Neural progenitor cell (in vitro differentiated cells): ENCODE measurements at regions not wholly inside any gene's neighbourhood (a gene's known extent, or its start where the extent isn't known, plus 50 kb on each side); places are given as distances from the start of the nearest gene placed in this dataset.

Source experiments
- DNase-seq: peaks from one replicate; pipeline ENCODE4 v3.0.0-alpha.2; 2016; ENCODE audit warnings: low spot score
- H2AFZ ChIP-seq: fragments of 200-600 bp; sonication (generic); replicated peaks from 2 replicates; pipeline ENCODE4 v1.6.1; 2016; ENCODE audit warnings: antibody characterized with exemption
- H3F3A ChIP-seq: fragments of 200-600 bp; sonication (generic); 2 replicates; pipeline ENCODE4 v1.6.1; 2016; ENCODE audit warnings: antibody characterized with exemption, low read depth
- H3K27ac ChIP-seq: fragments of 200-600 bp; sonication (generic); 2 replicates; pipeline ENCODE4 v1.5.1; 2016; ENCODE audit warnings: mild to moderate bottlenecking
- H3K27me3 ChIP-seq: fragments of 200-600 bp; sonication (generic); 2 replicates; pipeline ENCODE4 v1.6.1; 2016; ENCODE audit warnings: mild to moderate bottlenecking, moderate library complexity
- H3K36me3 ChIP-seq: fragments of 200-600 bp; sonication (generic); 2 replicates; pipeline ENCODE4 v1.5.1; 2016
- H3K4me1 ChIP-seq: fragments of 200-600 bp; sonication (generic); 2 replicates; pipeline ENCODE4 v1.6.1; 2016; ENCODE audit warnings: mixed run types
- H3K4me2 ChIP-seq: fragments of 200-600 bp; sonication (generic); 2 replicates; pipeline ENCODE4 v1.6.1; 2016
- H3K4me3 ChIP-seq: fragments of 200-600 bp; sonication (generic); 2 replicates; pipeline ENCODE4 v1.5.1; 2016
- H3K79me2 ChIP-seq: fragments of 200-600 bp; sonication (generic); 2 replicates; pipeline ENCODE4 v1.6.1; 2016; ENCODE audit warnings: low read depth
- H3K9ac ChIP-seq: fragments of 200-600 bp; sonication (generic); 2 replicates; pipeline ENCODE4 v1.6.1; 2016
- H3K9me3 ChIP-seq: fragments of 200-600 bp; sonication (generic); 2 replicates; pipeline ENCODE4 v1.5.1; 2016; ENCODE audit warnings: low read depth
- H4K20me1 ChIP-seq: fragments of 200-600 bp; sonication (generic); 2 replicates; pipeline ENCODE4 v1.6.1; 2016; ENCODE audit warnings: low read depth
- H3K27ac Mint-ChIP-seq: 3 replicates; pipeline ENCODE4 v1.8.0; 2021; ENCODE audit warnings: mixed read lengths
- H3K27me3 Mint-ChIP-seq: 2 replicates; pipeline ENCODE4 v1.8.0; 2022; ENCODE audit warnings: low read depth, mild to moderate bottlenecking, inconsistent platforms, moderate library complexity, mixed read lengths; ENCODE audit not compliant: insufficient read depth
- H3K36me3 Mint-ChIP-seq: 3 replicates; pipeline ENCODE4 v1.8.0; 2021; ENCODE audit warnings: mixed read lengths
- H3K4me1 Mint-ChIP-seq: 3 replicates; pipeline ENCODE4 v1.8.0; 2021; ENCODE audit warnings: mixed read lengths
- H3K4me3 Mint-ChIP-seq: 3 replicates; pipeline ENCODE4 v1.8.0; 2021; ENCODE audit warnings: mild to moderate bottlenecking, moderate library complexity, mixed read lengths
- H3K9me3 Mint-ChIP-seq: 3 replicates; pipeline ENCODE4 v1.8.0; 2020; ENCODE audit warnings: mixed read lengths
- EZH2 ChIP-seq: fragments of 200-600 bp; sonication (generic); IDR thresholded peaks from 2 replicates; pipeline ENCODE4 v1.6.1; 2017; ENCODE audit warnings: antibody characterized with exemption, mild to moderate bottlenecking, moderate library complexity
- EZH2phosphoT487 ChIP-seq: fragments of 200-600 bp; sonication (generic); IDR thresholded peaks from 2 replicates; pipeline ENCODE4 v1.6.1; 2017; ENCODE audit warnings: antibody characterized with exemption
- TF ChIP-seq, protein P1 (sequence below): fragments of 200-600 bp; sonication (generic); IDR thresholded peaks from 2 replicates; pipeline ENCODE4 v1.5.1; 2017; ENCODE audit warnings: antibody characterized with exemption, mild to moderate bottlenecking

DNA sequence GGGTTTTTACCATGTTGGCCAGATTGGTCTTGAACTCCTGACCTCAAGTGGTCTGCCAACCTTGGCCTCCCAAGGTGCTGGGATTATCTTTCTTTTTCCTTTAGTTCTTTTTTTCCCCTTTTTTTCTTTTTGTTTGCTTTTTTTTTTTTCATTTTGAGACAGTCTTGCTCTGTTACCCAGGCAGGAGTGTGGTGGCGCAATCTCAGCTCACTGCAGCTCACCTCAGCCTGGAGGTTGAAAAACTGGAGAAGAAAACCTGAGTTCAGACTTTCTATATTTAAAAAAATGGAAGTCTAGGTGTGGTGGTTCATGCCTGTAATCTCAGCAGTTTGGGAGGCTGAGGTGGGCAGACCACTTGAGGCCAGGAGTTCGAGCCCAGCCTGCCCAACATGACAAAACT lies 181.1 kb upstream of the HS3ST1 start:
- Histone ChIP-seq H3K4me3 (no peak overlapping the region), H3K79me2 (no peaks in the 10 kb centered on the region), H3K9ac (no peak overlapping the region), H3F3A (no peaks in the 10 kb centered on the region), H3K27me3 (no peaks in the 10 kb centered on the region), H3K36me3 (no peaks in the 10 kb centered on the region), H3K4me1 (no peaks in the 10 kb centered on the region), H3K9me3 (no peaks in the 10 kb centered on the region), H4K20me1 (no peaks in the 10 kb centered on the region), H2AFZ (no peak overlapping the region), H3K27ac (no peak overlapping the region), H3K4me2 (no peak overlapping the region)
- Mint-ChIP-seq H3K27me3 (no peaks in the 10 kb centered on the region), H3K36me3 (no peaks in the 10 kb centered on the region), H3K4me3 (no peak overlapping the region), H3K4me1 (no peaks in the 10 kb centered on the region), H3K9me3 (no peaks in the 10 kb centered on the region), H3K27ac (no peak overlapping the region)
- no peak for DNase-seq
- no peak for TF ChIP-seq EZH2
- TF ChIP-seq, protein P1, sequence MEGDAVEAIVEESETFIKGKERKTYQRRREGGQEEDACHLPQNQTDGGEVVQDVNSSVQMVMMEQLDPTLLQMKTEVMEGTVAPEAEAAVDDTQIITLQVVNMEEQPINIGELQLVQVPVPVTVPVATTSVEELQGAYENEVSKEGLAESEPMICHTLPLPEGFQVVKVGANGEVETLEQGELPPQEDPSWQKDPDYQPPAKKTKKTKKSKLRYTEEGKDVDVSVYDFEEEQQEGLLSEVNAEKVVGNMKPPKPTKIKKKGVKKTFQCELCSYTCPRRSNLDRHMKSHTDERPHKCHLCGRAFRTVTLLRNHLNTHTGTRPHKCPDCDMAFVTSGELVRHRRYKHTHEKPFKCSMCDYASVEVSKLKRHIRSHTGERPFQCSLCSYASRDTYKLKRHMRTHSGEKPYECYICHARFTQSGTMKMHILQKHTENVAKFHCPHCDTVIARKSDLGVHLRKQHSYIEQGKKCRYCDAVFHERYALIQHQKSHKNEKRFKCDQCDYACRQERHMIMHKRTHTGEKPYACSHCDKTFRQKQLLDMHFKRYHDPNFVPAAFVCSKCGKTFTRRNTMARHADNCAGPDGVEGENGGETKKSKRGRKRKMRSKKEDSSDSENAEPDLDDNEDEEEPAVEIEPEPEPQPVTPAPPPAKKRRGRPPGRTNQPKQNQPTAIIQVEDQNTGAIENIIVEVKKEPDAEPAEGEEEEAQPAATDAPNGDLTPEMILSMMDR, result no peak

DNA sequence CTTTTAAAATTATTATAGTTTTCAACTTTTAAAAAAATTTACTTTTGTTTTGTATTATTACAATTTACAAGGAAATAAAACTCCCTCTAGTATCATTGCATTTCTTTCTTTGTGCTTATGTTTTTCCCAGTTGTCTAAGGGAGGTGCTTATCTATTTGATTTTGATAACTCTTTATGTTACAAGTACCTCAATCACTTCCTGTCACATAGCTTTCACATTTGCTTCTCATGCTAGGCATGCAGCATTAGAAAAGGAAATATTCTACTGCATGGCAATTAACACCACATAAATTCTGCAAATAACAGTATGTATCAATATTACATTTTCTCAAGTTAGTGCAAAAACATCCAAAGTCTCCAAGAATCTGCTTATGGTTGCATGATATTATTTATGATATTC lies 180.3 kb upstream of the HS3ST1 start:
- no peaks in the 10 kb centered on the region for H3K9me3 Mint-ChIP-seq
- no peaks in the 10 kb centered on the region for H3K4me1 Mint-ChIP-seq
- H3K27ac ChIP-seq, result no peak overlapping the region
- H3K27me3 Mint-ChIP-seq, result no peaks in the 10 kb centered on the region
- no peak overlapping the region for H2AFZ ChIP-seq
- H3K36me3 ChIP-seq, result no peaks in the 10 kb centered on the region
- no peak overlapping the region for H3K9ac ChIP-seq
- H3F3A ChIP-seq, result no peaks in the 10 kb centered on the region
- H3K4me3 Mint-ChIP-seq, result no peak overlapping the region
- no peaks in the 10 kb centered on the region for H3K9me3 ChIP-seq
- no peak overlapping the region for H3K4me2 ChIP-seq
- H3K36me3 Mint-ChIP-seq, result no peaks in the 10 kb centered on the region
- H3K79me2 ChIP-seq, result no peaks in the 10 kb centered on the region
- no peaks in the 10 kb centered on the region for H3K4me1 ChIP-seq
- H3K4me3 ChIP-seq, result no peak overlapping the region
- no peaks in the 10 kb centered on the region for H3K27me3 ChIP-seq
- no peak for DNase-seq
- no peaks in the 10 kb centered on the region for H4K20me1 ChIP-seq
- no peak overlapping the region for H3K27ac Mint-ChIP-seq
- TF ChIP-seq, protein P1, result no peak
- TF ChIP-seq EZH2phosphoT487 (no peak), EZH2 (no peak)

DNA sequence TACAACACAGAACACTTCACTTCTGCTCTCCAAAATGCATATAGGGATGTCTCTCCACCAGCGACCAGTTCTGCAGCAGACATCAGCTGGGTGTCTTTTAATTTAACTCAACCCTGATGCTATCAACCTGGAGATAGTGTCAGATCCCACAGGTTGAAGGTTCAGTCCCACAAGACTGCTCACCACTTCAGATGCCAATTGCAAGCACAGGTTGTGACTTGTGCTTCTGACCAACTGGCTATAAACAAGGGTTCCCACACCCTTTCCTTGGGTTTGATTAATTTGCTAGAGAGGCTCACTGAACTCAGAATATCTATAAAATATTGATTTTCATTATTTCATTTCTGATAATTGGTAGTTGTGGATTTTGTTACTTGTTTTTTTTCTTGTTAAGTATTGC lies 177.4 kb upstream of the HS3ST1 start:
- TF ChIP-seq, protein P1, result no peak
- TF ChIP-seq EZH2 (no peak), EZH2phosphoT487 (no peak)
- H3F3A ChIP-seq, result no peaks in the 10 kb centered on the region
- no peak overlapping the region for H3K4me3 ChIP-seq
- Mint-ChIP-seq H3K27me3 (no peaks in the 10 kb centered on the region), H3K27ac (no peak overlapping the region), H3K36me3 (no peaks in the 10 kb centered on the region), H3K9me3 (no peaks in the 10 kb centered on the region), H3K4me3 (no peak overlapping the region), H3K4me1 (no peaks in the 10 kb centered on the region)
- no peaks in the 10 kb centered on the region for H3K27me3 ChIP-seq
- H3K4me1 ChIP-seq, result no peaks in the 10 kb centered on the region
- H3K9me3 ChIP-seq, result no peaks in the 10 kb centered on the region
- H3K79me2 ChIP-seq, result no peaks in the 10 kb centered on the region
- no peak overlapping the region for H3K9ac ChIP-seq
- no peaks in the 10 kb centered on the region for H3K36me3 ChIP-seq
- H3K27ac ChIP-seq, result no peak overlapping the region
- H4K20me1 ChIP-seq, result no peaks in the 10 kb centered on the region
- no peak overlapping the region for H2AFZ ChIP-seq
- no peak overlapping the region for H3K4me2 ChIP-seq
- no peak for DNase-seq

DNA sequence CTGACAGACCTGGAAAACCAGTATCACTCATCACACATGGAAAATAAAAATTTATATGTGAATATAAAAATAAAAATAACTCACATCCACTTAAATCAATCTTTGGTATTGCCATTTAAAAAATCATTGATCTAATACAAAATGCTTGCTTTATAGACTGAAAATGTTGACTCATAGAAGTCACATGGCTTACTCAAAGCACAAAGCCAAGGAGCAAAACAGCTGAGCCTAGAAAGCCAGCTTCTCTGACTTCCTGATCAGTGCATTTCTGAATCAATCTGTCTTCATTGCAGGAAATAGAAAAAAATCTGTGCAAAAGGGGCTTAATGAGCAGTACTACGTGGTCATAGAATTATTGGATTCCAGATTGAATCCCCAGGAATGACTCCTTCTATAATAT lies 176.9 kb upstream of the HS3ST1 start:
- Mint-ChIP-seq H3K9me3 (no peaks in the 10 kb centered on the region), H3K4me3 (no peak overlapping the region), H3K27me3 (no peaks in the 10 kb centered on the region), H3K4me1 (no peaks in the 10 kb centered on the region), H3K27ac (no peak overlapping the region), H3K36me3 (no peaks in the 10 kb centered on the region)
- no peaks in the 10 kb centered on the region for H3K9me3 ChIP-seq
- H3K4me2 ChIP-seq, result no peak overlapping the region
- H3K27ac ChIP-seq, result no peak overlapping the region
- no peaks in the 10 kb centered on the region for H3K4me1 ChIP-seq
- H4K20me1 ChIP-seq, result no peaks in the 10 kb centered on the region
- H3K27me3 ChIP-seq, result no peaks in the 10 kb centered on the region
- no peaks in the 10 kb centered on the region for H3K79me2 ChIP-seq
- TF ChIP-seq EZH2 (no peak), EZH2phosphoT487 (no peak)
- TF ChIP-seq, protein P1, result no peak
- H3K9ac ChIP-seq, result no peak overlapping the region
- H3F3A ChIP-seq, result no peaks in the 10 kb centered on the region
- H3K4me3 ChIP-seq, result no peak overlapping the region
- H2AFZ ChIP-seq, result no peak overlapping the region
- no peaks in the 10 kb centered on the region for H3K36me3 ChIP-seq
- DNase-seq, result no peak
